ENCODE measurements at regions not wholly inside any gene's neighbourhood (a gene's known extent, or its start where the extent isn't known, plus 50 kb on each side); places are given as distances from the start of the nearest gene placed in this dataset.

GRCh38 chr12:113724794-113725556, 241.2 kb downstream of the RBM19 start:
- no peak for DNase-seq (ENCODE audit: low read depth)
- Histone ChIP-seq H3K36me3 (ENCODE audit: control insufficient read depth, insufficient read depth, low read length) (no peaks in the 10 kb centered on the region), H3K27me3 (ENCODE audit: control insufficient read depth, insufficient read depth, low read length) (peaks cover 19% of the 10 kb centered on the region), H3K4me3 (ENCODE audit: low read depth, low read length) (no peak overlapping the region)
- no peak for TF ChIP-seq CTCF (IDR thresholded peaks at IDR 0.05; ENCODE audit: insufficient read depth, low read length, poor library complexity, severe bottlenecking)

GRCh38 chr12:113723631-113724030, 242.5 kb downstream of the RBM19 start:
- DNase-seq (ENCODE audit: low read depth) = no peak
- Histone ChIP-seq H3K27me3 (ENCODE audit: control insufficient read depth, insufficient read depth, low read length) (peaks cover 19% of the 10 kb centered on the region), H3K4me3 (ENCODE audit: low read depth, low read length) (no peak overlapping the region), H3K36me3 (ENCODE audit: control insufficient read depth, insufficient read depth, low read length) (no peaks in the 10 kb centered on the region)
- TF ChIP-seq CTCF (IDR thresholded peaks at IDR 0.05; ENCODE audit: insufficient read depth, low read length, poor library complexity, severe bottlenecking) = no peak

GRCh38 chr12:113722747-113723146, 243.4 kb downstream of the RBM19 start:
- Histone ChIP-seq H3K4me3 (ENCODE audit: low read depth, low read length) (no peak overlapping the region), H3K36me3 (ENCODE audit: control insufficient read depth, insufficient read depth, low read length) (no peaks in the 10 kb centered on the region), H3K27me3 (ENCODE audit: control insufficient read depth, insufficient read depth, low read length) (peaks cover 17% of the 10 kb centered on the region)
- TF ChIP-seq CTCF (IDR thresholded peaks at IDR 0.05; ENCODE audit: insufficient read depth, low read length, poor library complexity, severe bottlenecking) = no peak
- DNase-seq (ENCODE audit: low read depth) = no peak

- Histone ChIP-seq H3K27me3 (ENCODE audit: control insufficient read depth, insufficient read depth, low read length) (peaks cover 13% of the 10 kb centered on the region), H3K36me3 (ENCODE audit: control insufficient read depth, insufficient read depth, low read length) (no peaks in the 10 kb centered on the region), H3K4me3 (ENCODE audit: low read depth, low read length) (no peak overlapping the region)
- DNase-seq (ENCODE audit: low read depth) = no peak
- TF ChIP-seq CTCF (IDR thresholded peaks at IDR 0.05; ENCODE audit: insufficient read depth, low read length, poor library complexity, severe bottlenecking) = no peak
Observed at GRCh38 chr12:113720629-113721028, 245.5 kb downstream of the RBM19 start.

- TF ChIP-seq CTCF (IDR thresholded peaks at IDR 0.05; ENCODE audit: insufficient read depth, low read length, poor library complexity, severe bottlenecking) = no peak
- no peak for DNase-seq (ENCODE audit: low read depth)
- Histone ChIP-seq H3K27me3 (ENCODE audit: control insufficient read depth, insufficient read depth, low read length) (peaks cover 8% of the 10 kb centered on the region), H3K36me3 (ENCODE audit: control insufficient read depth, insufficient read depth, low read length) (no peaks in the 10 kb centered on the region), H3K4me3 (ENCODE audit: low read depth, low read length) (no peak overlapping the region)
Observed at GRCh38 chr12:113719911-113720591, 246.1 kb downstream of the RBM19 start.

Measured in kidney epithelial cell (primary cell).